HCT116 (cell line): ENCODE measurements at regions not wholly inside any gene's neighbourhood (a gene's known extent, or its start where the extent isn't known, plus 50 kb on each side); places are given as distances from the start of the nearest gene placed in this dataset.

Experiments used
- ATAC-seq: fragments of 200-7000 bp; cut with Tn5 transposase; 2 replicates; pipeline ENCODE4 v1.9.1; 2020; ENCODE audit warnings: mild to moderate bottlenecking, moderate library complexity
- BruUV-seq: library from RNA; stranded (reverse); fragments of 400-500 nt; replicated peaks from 2 replicates; lab custom pipeline; 2021; lab: Mats Ljungman, UMichigan
- CTCF ChIA-PET: fragments of 300-600 bp; sonication (Branson Sonifier 250); formaldehyde crosslinking; loops from one replicate; lab custom pipeline; 2021; ENCODE audit warnings: antibody characterized with exemption; lab: Charles Lee
- POLR2A ChIA-PET: fragments of 300-600, 350-600 bp; sonication (Branson Sonifier 250); formaldehyde crosslinking; loops from one replicate; lab custom pipeline; 2021; ENCODE audit warnings: antibody characterized with exemption; lab: Charles Lee
- RAD21 ChIA-PET, 2 experiments: fragments of 300-600 bp; sonication (Branson Sonifier 250); formaldehyde crosslinking; loops; one replicate each; lab custom pipeline; 2023; ENCODE audit warnings: low total read pairs in 2 of 2; ENCODE audit not compliant: uncharacterized antibody in 2 of 2, unreplicated experiment in 2 of 2, low non-redundant PET in 1 of 2; lab: Charles Lee
- DNase-seq: peaks from one replicate; pipeline ENCODE4 v3.0.0-alpha.2; 2010; ENCODE audit warnings: low read depth, low spot score
- H2AFZ ChIP-seq: fragments of 200-600 bp; shearing (Covaris generic), sonication (generic); 2 replicates; pipeline ENCODE4 v1.6.1; 2017; ENCODE audit warnings: low read depth, mixed run types, mixed read lengths, antibody characterized with exemption, low read length; ENCODE audit not compliant: poor library complexity, severe bottlenecking
- H3K27ac ChIP-seq: 2 replicates; pipeline ENCODE4 v1.5.1; 2012; ENCODE audit warnings: low read depth, low read length
- H3K27me3 ChIP-seq: fragments of 200-600 bp; sonication (generic); 2 replicates; pipeline ENCODE4 v1.6.1; 2016; ENCODE audit warnings: mixed run types, low read length, mixed read lengths; ENCODE audit not compliant: insufficient read depth
- H3K36me3 ChIP-seq, 2 experiments: fragments of 200-500 bp in 1 of 2; fragments of 200-600 bp in 1 of 2; sonication (Bioruptor generic) in 1 of 2; sonication (generic) in 1 of 2; 2 replicates each; pipeline versions ENCODE4 v1.5.1 to v1.6.1; 2014 to 2016; ENCODE audit warnings: low read length in 2 of 2, inconsistent platforms in 1 of 2, mixed read lengths in 1 of 2, mixed run types in 1 of 2; ENCODE audit not compliant: insufficient read depth in 2 of 2, control insufficient read depth in 1 of 2
- H3K4me1 ChIP-seq, 2 experiments: fragments of 200-600 bp in 1 of 2; sonication (generic) in 1 of 2; 2 replicates each; pipeline versions ENCODE4 v1.5.1 to v1.6.1; 2012 to 2017; ENCODE audit warnings: low read length in 2 of 2, inconsistent platforms in 1 of 2, mild to moderate bottlenecking in 1 of 2, mixed read lengths in 1 of 2, mixed run types in 1 of 2, moderate library complexity in 1 of 2; ENCODE audit not compliant: insufficient read depth in 2 of 2, control insufficient read depth in 1 of 2
- H3K4me2 ChIP-seq: fragments of 200-600 bp; sonication (generic); 2 replicates; pipeline ENCODE4 v1.6.1; 2017; ENCODE audit warnings: mixed run types, low read length, mixed read lengths
- H3K4me3 ChIP-seq, 2 experiments: fragments of 200-600 bp in 1 of 2; sonication (generic) in 1 of 2; replicated peaks in 1 of 2; 2 replicates each; pipeline ENCODE4 v1.5.1; 2011 to 2016; ENCODE audit warnings: low read length in 2 of 2, control low read depth in 1 of 2, low read depth in 1 of 2, mild to moderate bottlenecking in 1 of 2, mixed read lengths in 1 of 2, mixed run types in 1 of 2
- H3K79me2 ChIP-seq: fragments of 200-600 bp; sonication (generic); 2 replicates; pipeline ENCODE4 v1.6.1; 2017; ENCODE audit warnings: mild to moderate bottlenecking, mixed run types, low read length, moderate library complexity, mixed read lengths; ENCODE audit not compliant: insufficient read depth
- H3K9ac ChIP-seq: fragments of 200-600 bp; sonication (generic); 2 replicates; pipeline ENCODE4 v1.6.1; 2016; ENCODE audit warnings: low read length, mixed read lengths
- H3K9me2 ChIP-seq: fragments of 200-600 bp; sonication (generic), shearing (Covaris generic); 2 replicates; pipeline ENCODE4 v1.6.1; 2017; ENCODE audit warnings: mixed run types, mild to moderate bottlenecking, moderate library complexity; ENCODE audit not compliant: insufficient read depth
- H3K9me3 ChIP-seq, 2 experiments: fragments of 200-500 bp in 1 of 2; fragments of 200-600 bp in 1 of 2; sonication (Bioruptor generic) in 1 of 2; sonication (generic) in 1 of 2; 2 replicates each; pipeline ENCODE4 v1.6.1; 2014 to 2017; ENCODE audit warnings: low read length in 2 of 2, mixed read lengths in 2 of 2, inconsistent platforms in 1 of 2, low read depth in 1 of 2, mild to moderate bottlenecking in 1 of 2, mixed run types in 1 of 2, moderate library complexity in 1 of 2; ENCODE audit not compliant: control insufficient read depth in 1 of 2, insufficient read depth in 1 of 2
- H4K20me1 ChIP-seq: fragments of 200-600 bp; sonication (generic), shearing (Covaris generic); 2 replicates; pipeline ENCODE4 v1.6.1; 2017; ENCODE audit warnings: mixed run types, mild to moderate bottlenecking, moderate library complexity; ENCODE audit not compliant: insufficient read depth
- CBX3 ChIP-seq: IDR thresholded peaks from 2 replicates; pipeline ENCODE4 v1.6.1; 2012; ENCODE audit warnings: low read depth
- CEBPB ChIP-seq: IDR thresholded peaks from 2 replicates; pipeline ENCODE4 v1.6.1; 2012; ENCODE audit warnings: low read depth
- POLR2A ChIP-seq: IDR thresholded peaks from 2 replicates; pipeline ENCODE4 v1.7.0; 2011; ENCODE audit warnings: borderline replicate concordance; ENCODE audit not compliant: insufficient read depth, insufficient read length; ENCODE audit errors: extremely low read depth
- POLR2AphosphoS5 ChIP-seq: IDR thresholded peaks from 2 replicates; pipeline ENCODE4 v1.6.1; 2011; ENCODE audit warnings: mild to moderate bottlenecking, low read depth, low read length, moderate library complexity
- SIN3A ChIP-seq: IDR thresholded peaks from 2 replicates; pipeline ENCODE4 v1.6.1; 2012; ENCODE audit warnings: low read depth
- SRF ChIP-seq: IDR thresholded peaks from 2 replicates; pipeline ENCODE4 v1.6.1; 2012; ENCODE audit warnings: low read depth
- ZNF274 ChIP-seq: fragments of 200-500 bp; sonication (Bioruptor generic); IDR thresholded peaks from 2 replicates; pipeline ENCODE4 v1.6.1; 2014; ENCODE audit warnings: mild to moderate bottlenecking, low read depth, low read length, inconsistent platforms
- intact Hi-C: fragments of 100-400 bp; cut with micrococcal nuclease; formaldehyde crosslinking; loops from 2 replicates; pipeline ENCODE4 v1.10.0; 2022
- TF ChIP-seq, protein P1 (sequence below): IDR thresholded peaks from 2 replicates; pipeline ENCODE4 v1.6.1; 2012

DNA sequence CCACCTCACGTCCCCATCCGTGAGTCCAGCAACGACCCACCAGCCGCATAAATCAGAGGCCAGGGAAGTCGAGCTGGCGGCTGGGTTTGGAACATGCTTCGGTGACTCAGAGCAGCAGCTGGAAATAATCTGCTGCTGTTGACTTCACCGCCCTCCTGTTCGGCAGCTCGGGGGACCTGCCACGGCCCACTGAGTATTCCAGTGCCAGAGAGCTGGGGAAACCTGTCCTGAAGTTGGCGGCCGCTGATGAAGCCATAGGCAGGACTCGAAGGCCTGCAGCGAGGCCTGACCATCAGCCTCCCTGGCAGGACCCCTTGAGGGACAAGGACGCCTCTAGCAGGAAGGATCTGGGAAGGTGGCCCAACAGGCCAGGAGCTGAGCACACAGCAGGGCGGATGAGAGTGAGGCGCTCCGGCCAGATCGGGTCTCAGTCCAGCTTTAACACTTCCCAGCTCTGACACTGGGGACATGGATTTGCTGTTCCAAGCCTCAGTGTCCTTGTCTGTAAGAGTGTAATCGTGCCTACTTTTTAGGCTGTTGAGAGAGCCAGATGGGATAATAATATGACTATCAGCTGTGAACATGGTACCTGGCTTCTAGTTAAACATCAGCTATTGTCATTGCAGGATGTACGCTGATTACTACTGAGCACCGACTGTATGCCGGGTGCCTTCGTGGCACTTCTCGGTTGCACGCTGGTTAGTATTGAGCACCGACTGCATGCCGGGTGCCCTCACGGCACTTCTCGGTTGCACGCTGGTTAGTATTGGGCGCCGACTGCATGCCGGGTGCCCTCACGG, 50.4 kb upstream of the CIBAR2 start:
- Histone ChIP-seq H3K9me2 (no peaks in the 10 kb centered on the region), H3K36me3 (no peaks in the 10 kb centered on the region), H3K4me2 (no peak overlapping the region), H3K9me3 (no peaks in the 10 kb centered on the region), H2AFZ (no peak overlapping the region), H4K20me1 (no peaks in the 10 kb centered on the region), H3K9ac (no peak overlapping the region), H3K79me2 (no peaks in the 10 kb centered on the region), H3K4me3 (no peak overlapping the region), H3K4me1 (peaks cover 9 to 15% of the 10 kb centered on the region in 2 experiments; a peak in 3 of 4 replicates), H3K27ac (no peak overlapping the region), H3K27me3 (no peaks in the 10 kb centered on the region)
- intact Hi-C loops: no loop called here
- POLR2A ChIA-PET: no interaction called here
- RAD21 ChIA-PET: no interaction called here
- no peak for DNase-seq
- TF ChIP-seq CEBPB (no peak), CBX3 (no peak), SIN3A (no peak), SRF (no peak), ZNF274 (no peak), POLR2A (no peak), POLR2AphosphoS5 (no peak)
- TF ChIP-seq, protein P1, sequence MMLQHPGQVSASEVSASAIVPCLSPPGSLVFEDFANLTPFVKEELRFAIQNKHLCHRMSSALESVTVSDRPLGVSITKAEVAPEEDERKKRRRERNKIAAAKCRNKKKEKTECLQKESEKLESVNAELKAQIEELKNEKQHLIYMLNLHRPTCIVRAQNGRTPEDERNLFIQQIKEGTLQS: no peak
- CTCF ChIA-PET: interaction anchor here (1.7 kb wide), 1 partner anchor 10 kb away, joined by 10 read pairs; no protein-coding TSS in a partner anchor
- no peak for ATAC-seq
- no TSS peak for BruUV-seq
